CD4-positive, alpha-beta memory T cell (primary cell): ENCODE measurements at regions not wholly inside any gene's neighbourhood (a gene's known extent, or its start where the extent isn't known, plus 50 kb on each side); places are given as distances from the start of the nearest gene placed in this dataset.

Experiments
- CTCF ChIA-PET: fragments of 350-600 bp; sonication (Branson Sonifier 250); formaldehyde crosslinking; loops from one replicate; lab custom pipeline; 2021; ENCODE audit warnings: inconsistent platforms; ENCODE audit not compliant: partially characterized antibody; lab: Charles Lee
- POLR2A ChIA-PET: fragments of 350-600 bp; sonication (Branson Sonifier 250); formaldehyde crosslinking; loops from one replicate; lab custom pipeline; 2021; ENCODE audit not compliant: partially characterized antibody; lab: Charles Lee
- DNase-seq, 5 donors: peaks; one replicate each; pipeline versions ENCODE4 v3.0.0 to v3.0.0-alpha.2; 2020 to 2022; ENCODE audit warnings: mixed read lengths in 1 of 5
- H3K27ac ChIP-seq: one replicate; pipeline ENCODE4 v1.7.0; 2013; ENCODE audit warnings: low read depth, low read length
- H3K27me3 ChIP-seq: 2 replicates; pipeline ENCODE4 v1.7.0; 2013; ENCODE audit warnings: mild to moderate bottlenecking, low read length, moderate library complexity; ENCODE audit not compliant: insufficient read depth
- H3K36me3 ChIP-seq: 2 replicates; pipeline ENCODE4 v1.7.0; 2013; ENCODE audit warnings: mild to moderate bottlenecking, low read length, moderate library complexity; ENCODE audit not compliant: insufficient read depth
- H3K4me1 ChIP-seq: 2 replicates; pipeline ENCODE4 v1.7.0; 2013; ENCODE audit warnings: mild to moderate bottlenecking, low read length, moderate library complexity; ENCODE audit not compliant: insufficient read depth
- H3K4me3 ChIP-seq, 2 donors: one replicate each; pipeline ENCODE4 v1.7.0; 2013; ENCODE audit warnings: low read length in 2 of 2, mild to moderate bottlenecking in 1 of 2
- H3K9me3 ChIP-seq, 2 donors: one replicate each; pipeline ENCODE4 v1.7.0; 2013; ENCODE audit warnings: low read length in 2 of 2, control low read depth in 1 of 2; ENCODE audit not compliant: control insufficient read depth in 1 of 2
- H3K27ac Mint-ChIP-seq, 7 donors: one replicate each; pipeline ENCODE4 v1.8.0; 2020 to 2021; ENCODE audit warnings: mixed read lengths in 7 of 7, mild to moderate bottlenecking in 6 of 7, inconsistent platforms in 3 of 7, moderate library complexity in 3 of 7
- H3K27me3 Mint-ChIP-seq, 2 donors: one replicate each; pipeline ENCODE4 v1.8.0; 2020 to 2021; ENCODE audit warnings: mixed read lengths in 2 of 2
- H3K36me3 Mint-ChIP-seq, 2 donors: one replicate each; pipeline ENCODE4 v1.8.0; 2020 to 2021; ENCODE audit warnings: mixed read lengths in 2 of 2, inconsistent platforms in 1 of 2, mild to moderate bottlenecking in 1 of 2
- H3K4me1 Mint-ChIP-seq, 4 donors: one replicate each; pipeline ENCODE4 v1.8.0; 2020 to 2021; ENCODE audit warnings: mixed read lengths in 4 of 4, mild to moderate bottlenecking in 1 of 4
- H3K4me3 Mint-ChIP-seq, 8 donors: one replicate each; pipeline ENCODE4 v1.8.0; 2020 to 2021; ENCODE audit warnings: mixed read lengths in 8 of 8, mild to moderate bottlenecking in 7 of 8, moderate library complexity in 6 of 8, inconsistent platforms in 3 of 8
- H3K9me3 Mint-ChIP-seq, 8 donors: one replicate each; pipeline ENCODE4 v1.8.0; 2020 to 2021; ENCODE audit warnings: mixed read lengths in 8 of 8, mild to moderate bottlenecking in 5 of 8, inconsistent platforms in 3 of 8, moderate library complexity in 1 of 8
- intact Hi-C: fragments of 100-400 bp; cut with micrococcal nuclease; formaldehyde crosslinking; loops from one replicate; pipeline ENCODE4 v1.15.1; 2023

- H3K36me3 ChIP-seq, result no peaks in the 10 kb centered on the region
- H3K4me3 Mint-ChIP-seq, result no peak overlapping the region
- intact Hi-C loops, result no loop called here
- no peaks in the 10 kb centered on the region for H3K27me3 Mint-ChIP-seq
- no peaks in the 10 kb centered on the region for H3K4me1 ChIP-seq
- H3K9me3 Mint-ChIP-seq, result peaks cover 3 to 32% (median 11%) of the 10 kb centered on the region in 8 donors
- CTCF ChIA-PET, result no interaction called here
- no peaks in the 10 kb centered on the region for H3K27me3 ChIP-seq
- H3K27ac ChIP-seq, result no peak overlapping the region
- H3K4me3 ChIP-seq, result no peak overlapping the region
- H3K27ac Mint-ChIP-seq, result no peak overlapping the region
- POLR2A ChIA-PET, result no interaction called here
- no peaks in the 10 kb centered on the region for H3K9me3 ChIP-seq
- H3K36me3 Mint-ChIP-seq, result no peaks in the 10 kb centered on the region
- H3K4me1 Mint-ChIP-seq, result no peaks in the 10 kb centered on the region
- no peak for DNase-seq
Measured at GRCh38 chr4:63663870-63664269, 745.4 kb downstream of the TECRL start.

GRCh38 chr4:63644396-63644795, 764.9 kb downstream of the TECRL start:
- Histone ChIP-seq H3K4me1 (no peaks in the 10 kb centered on the region), H3K27me3 (no peaks in the 10 kb centered on the region), H3K4me3 (no peak overlapping the region), H3K36me3 (no peaks in the 10 kb centered on the region), H3K9me3 (no peaks in the 10 kb centered on the region), H3K27ac (no peak overlapping the region)
- no peak overlapping the region for H3K4me3 Mint-ChIP-seq
- no peak for DNase-seq
- no peaks in the 10 kb centered on the region for H3K27me3 Mint-ChIP-seq
- H3K4me1 Mint-ChIP-seq, result no peaks in the 10 kb centered on the region
- H3K9me3 Mint-ChIP-seq, result peaks cover 0 to 7% (median under 1%) of the 10 kb centered on the region in 8 donors
- POLR2A ChIA-PET, result no interaction called here
- no peak overlapping the region for H3K27ac Mint-ChIP-seq
- CTCF ChIA-PET, result no interaction called here
- no peaks in the 10 kb centered on the region for H3K36me3 Mint-ChIP-seq
- intact Hi-C loops, result no loop called here

- no peak for DNase-seq
- Histone ChIP-seq H3K27ac (no peak overlapping the region), H3K4me3 (no peak overlapping the region), H3K27me3 (no peaks in the 10 kb centered on the region), H3K9me3 (no peaks in the 10 kb centered on the region), H3K36me3 (no peaks in the 10 kb centered on the region), H3K4me1 (no peaks in the 10 kb centered on the region)
- Mint-ChIP-seq H3K36me3 (no peaks in the 10 kb centered on the region), H3K27me3 (no peaks in the 10 kb centered on the region), H3K4me1 (no peaks in the 10 kb centered on the region), H3K27ac (no peak overlapping the region), H3K4me3 (no peak overlapping the region), H3K9me3 (peaks cover 0 to 19% (median 4%) of the 10 kb centered on the region in 8 donors)
- intact Hi-C loops, result no loop called here
- POLR2A ChIA-PET, result no interaction called here
- CTCF ChIA-PET, result no interaction called here
Measured at GRCh38 chr4:63637270-63637669, 772.0 kb downstream of the TECRL start.

GRCh38 chr4:63632858-63633257, 776.4 kb downstream of the TECRL start:
- H3K4me3 ChIP-seq, result no peak overlapping the region
- DNase-seq, result no peak
- H3K9me3 Mint-ChIP-seq, result peaks cover 0 to 29% (median 4%) of the 10 kb centered on the region in 8 donors
- ChIA-PET POLR2A (no interaction called here), CTCF (no interaction called here)
- H3K36me3 Mint-ChIP-seq, result no peaks in the 10 kb centered on the region
- H3K27ac ChIP-seq, result no peak overlapping the region
- no peaks in the 10 kb centered on the region for H3K4me1 Mint-ChIP-seq
- H3K4me1 ChIP-seq, result no peaks in the 10 kb centered on the region
- no peaks in the 10 kb centered on the region for H3K9me3 ChIP-seq
- no peaks in the 10 kb centered on the region for H3K27me3 ChIP-seq
- no peaks in the 10 kb centered on the region for H3K27me3 Mint-ChIP-seq
- H3K4me3 Mint-ChIP-seq, result no peak overlapping the region
- H3K27ac Mint-ChIP-seq, result no peak overlapping the region
- intact Hi-C loops, result no loop called here
- H3K36me3 ChIP-seq, result no peaks in the 10 kb centered on the region

- ChIA-PET CTCF (no interaction called here), POLR2A (no interaction called here)
- Mint-ChIP-seq H3K9me3 (peaks cover 0 to 14% (median 3%) of the 10 kb centered on the region in 8 donors), H3K4me1 (no peaks in the 10 kb centered on the region), H3K27ac (no peak overlapping the region), H3K4me3 (no peak overlapping the region), H3K27me3 (no peaks in the 10 kb centered on the region), H3K36me3 (no peaks in the 10 kb centered on the region)
- DNase-seq, result no peak
- H3K9me3 ChIP-seq, result no peaks in the 10 kb centered on the region
- intact Hi-C loops, result no loop called here
- no peaks in the 10 kb centered on the region for H3K27me3 ChIP-seq
- no peak overlapping the region for H3K4me3 ChIP-seq
- H3K36me3 ChIP-seq, result no peaks in the 10 kb centered on the region
- no peaks in the 10 kb centered on the region for H3K4me1 ChIP-seq
- no peak overlapping the region for H3K27ac ChIP-seq
Measured at GRCh38 chr4:63620271-63620670, 789.0 kb downstream of the TECRL start.

- H3K9me3 ChIP-seq, result no peaks in the 10 kb centered on the region
- Mint-ChIP-seq H3K27ac (no peak overlapping the region), H3K36me3 (no peaks in the 10 kb centered on the region), H3K4me3 (no peak overlapping the region), H3K4me1 (no peaks in the 10 kb centered on the region), H3K27me3 (no peaks in the 10 kb centered on the region), H3K9me3 (peaks cover 0 to 14% (median 3%) of the 10 kb centered on the region in 8 donors)
- no peaks in the 10 kb centered on the region for H3K27me3 ChIP-seq
- no peaks in the 10 kb centered on the region for H3K36me3 ChIP-seq
- no peak for DNase-seq
- no peak overlapping the region for H3K27ac ChIP-seq
- H3K4me3 ChIP-seq, result no peak overlapping the region
- H3K4me1 ChIP-seq, result no peaks in the 10 kb centered on the region
- ChIA-PET POLR2A (no interaction called here), CTCF (no interaction called here)
- intact Hi-C loops, result no loop called here
Measured at GRCh38 chr4:63619771-63620170, 789.5 kb downstream of the TECRL start.

- ChIA-PET CTCF (no interaction called here), POLR2A (no interaction called here)
- Histone ChIP-seq H3K36me3 (no peaks in the 10 kb centered on the region), H3K4me1 (no peaks in the 10 kb centered on the region), H3K27me3 (no peaks in the 10 kb centered on the region), H3K4me3 (no peak overlapping the region), H3K9me3 (no peaks in the 10 kb centered on the region), H3K27ac (no peak overlapping the region)
- Mint-ChIP-seq H3K9me3 (peaks cover 0 to 14% (median 3%) of the 10 kb centered on the region in 8 donors), H3K4me1 (no peaks in the 10 kb centered on the region), H3K27ac (no peak overlapping the region), H3K36me3 (no peaks in the 10 kb centered on the region), H3K27me3 (no peaks in the 10 kb centered on the region), H3K4me3 (no peak overlapping the region)
- intact Hi-C loops, result no loop called here
- no peak for DNase-seq
Measured at GRCh38 chr4:63618883-63619718, 790.1 kb downstream of the TECRL start.
